T-helper 2 cell treated with Interferon-gamma antibody and Interleukin-4, amounts not matched to agents 5 μg/mL and 100 μg/mL, for 36 hours (primary cell): ENCODE measurements at regions not wholly inside any gene's neighbourhood (a gene's known extent, or its start where the extent isn't known, plus 50 kb on each side); places are given as distances from the start of the nearest gene placed in this dataset.
"Not testable (repeated sequence)": the region's sequence is repeated elsewhere in the genome, so short reads cannot be mapped to it uniquely, and the experiment has no call there.

ENCODE experiments used
- DNase-seq: peaks from one replicate; pipeline ENCODE4 v3.0.0; 2021; ENCODE audit warnings: low spot score
- H3K27ac Mint-ChIP-seq: one replicate; pipeline ENCODE4 v1.8.0; 2021; ENCODE audit warnings: mild to moderate bottlenecking, mixed read lengths
- H3K27me3 Mint-ChIP-seq: one replicate; pipeline ENCODE4 v1.8.0; 2021; ENCODE audit warnings: low read depth, mixed read lengths
- H3K36me3 Mint-ChIP-seq: one replicate; pipeline ENCODE4 v1.8.0; 2021; ENCODE audit warnings: low read depth, mixed read lengths
- H3K4me1 Mint-ChIP-seq: one replicate; pipeline ENCODE4 v1.8.0; 2021; ENCODE audit warnings: low read depth, mixed read lengths
- H3K4me3 Mint-ChIP-seq: one replicate; pipeline ENCODE4 v1.8.0; 2022; ENCODE audit warnings: mild to moderate bottlenecking, moderate library complexity, mixed read lengths
- H3K9me3 Mint-ChIP-seq: one replicate; pipeline ENCODE4 v1.8.0; 2021; ENCODE audit warnings: mixed read lengths

- Mint-ChIP-seq H3K4me1 (no peaks in the 10 kb centered on the region), H3K27me3 (no peaks in the 10 kb centered on the region), H3K9me3 (peaks cover 14% of the 10 kb centered on the region)
Observed at GRCh38 chr7:57638666-57639065, 188.7 kb downstream of the ZNF716 start.

GRCh38 chr7:57641521-57642067, 191.6 kb downstream of the ZNF716 start:
- no peaks in the 10 kb centered on the region for H3K27me3 Mint-ChIP-seq
- no peak for DNase-seq
- H3K4me1 Mint-ChIP-seq, result no peaks in the 10 kb centered on the region
- no peak overlapping the region for H3K27ac Mint-ChIP-seq
- no peak overlapping the region for H3K4me3 Mint-ChIP-seq
- no peaks in the 10 kb centered on the region for H3K36me3 Mint-ChIP-seq
- peaks cover 25% of the 10 kb centered on the region for H3K9me3 Mint-ChIP-seq

More at GRCh38 chr7:57638666-57639065, 188.7 kb downstream of the ZNF716 start:
- Mint-ChIP-seq H3K36me3 (no peaks in the 10 kb centered on the region), H3K4me3 (no peak overlapping the region), H3K27ac (no peak overlapping the region)
- DNase-seq, result no peak

- H3K4me1 Mint-ChIP-seq, result no peaks in the 10 kb centered on the region
- H3K27me3 Mint-ChIP-seq, result no peaks in the 10 kb centered on the region
- DNase-seq, result no peak
- H3K4me3 Mint-ChIP-seq, result no peak overlapping the region
- H3K36me3 Mint-ChIP-seq, result no peaks in the 10 kb centered on the region
- H3K27ac Mint-ChIP-seq, result no peak overlapping the region
- peaks cover 29% of the 10 kb centered on the region for H3K9me3 Mint-ChIP-seq
Observed at GRCh38 chr7:57642730-57643129, 192.8 kb downstream of the ZNF716 start.

GRCh38 chr7:57646219-57646900, 196.4 kb downstream of the ZNF716 start:
- no peak for DNase-seq
- peaks cover 7% of the 10 kb centered on the region for H3K36me3 Mint-ChIP-seq
- no peaks in the 10 kb centered on the region for H3K4me1 Mint-ChIP-seq
- peaks cover 52% of the 10 kb centered on the region for H3K9me3 Mint-ChIP-seq
- H3K27me3 Mint-ChIP-seq, result no peaks in the 10 kb centered on the region
- H3K4me3 Mint-ChIP-seq, result no peak overlapping the region
- no peak overlapping the region for H3K27ac Mint-ChIP-seq

- DNase-seq, result no peak
- peaks cover 7% of the 10 kb centered on the region for H3K36me3 Mint-ChIP-seq
- H3K27ac Mint-ChIP-seq, result no peak overlapping the region
- no peaks in the 10 kb centered on the region for H3K27me3 Mint-ChIP-seq
- H3K4me1 Mint-ChIP-seq, result no peaks in the 10 kb centered on the region
- peaks cover 52% of the 10 kb centered on the region for H3K9me3 Mint-ChIP-seq
- H3K4me3 Mint-ChIP-seq, result no peak overlapping the region
Observed at GRCh38 chr7:57646901-57647246, 196.9 kb downstream of the ZNF716 start.

- H3K27me3 Mint-ChIP-seq, H3K4me3 Mint-ChIP-seq, H3K4me1 Mint-ChIP-seq, H3K27ac Mint-ChIP-seq, DNase-seq, H3K36me3 Mint-ChIP-seq: not testable (repeated sequence)
- peaks cover 53% of the 10 kb centered on the region for H3K9me3 Mint-ChIP-seq
Observed at GRCh38 chr7:57650401-57650800, 200.4 kb downstream of the ZNF716 start.

- no peak for DNase-seq
- Mint-ChIP-seq H3K27ac (no peak overlapping the region), H3K4me3 (no peak overlapping the region), H3K36me3 (peaks cover 10% of the 10 kb centered on the region), H3K27me3 (no peaks in the 10 kb centered on the region), H3K9me3 (peaks cover 48% of the 10 kb centered on the region), H3K4me1 (no peaks in the 10 kb centered on the region)
Observed at GRCh38 chr7:57651006-57651405, 201.0 kb downstream of the ZNF716 start.

- DNase-seq, result not testable (repeated sequence)
Observed at GRCh38 chr7:57651611-57652010, 201.6 kb downstream of the ZNF716 start.

GRCh38 chr7:57653262-57653830, 203.4 kb downstream of the ZNF716 start:
- no peak for DNase-seq
- H3K4me3 Mint-ChIP-seq, result no peak overlapping the region
- no peak overlapping the region for H3K27ac Mint-ChIP-seq

More at GRCh38 chr7:57651611-57652010, 201.6 kb downstream of the ZNF716 start:
- not testable (repeated sequence) for H3K36me3 Mint-ChIP-seq, H3K4me3 Mint-ChIP-seq, H3K4me1 Mint-ChIP-seq, H3K27me3 Mint-ChIP-seq, H3K27ac Mint-ChIP-seq
- peaks cover 52% of the 10 kb centered on the region for H3K9me3 Mint-ChIP-seq

GRCh38 chr7:57655156-57655871, 205.3 kb downstream of the ZNF716 start:
- not testable (repeated sequence) for DNase-seq, H3K27ac Mint-ChIP-seq, H3K36me3 Mint-ChIP-seq, H3K27me3 Mint-ChIP-seq, H3K4me1 Mint-ChIP-seq, H3K4me3 Mint-ChIP-seq
- H3K9me3 Mint-ChIP-seq, result peaks cover 56% of the 10 kb centered on the region

More at GRCh38 chr7:57653262-57653830, 203.4 kb downstream of the ZNF716 start:
- Mint-ChIP-seq H3K9me3 (peaks cover 58% of the 10 kb centered on the region), H3K4me1 (no peaks in the 10 kb centered on the region), H3K36me3 (peaks cover 10% of the 10 kb centered on the region), H3K27me3 (no peaks in the 10 kb centered on the region)

- H3K9me3 Mint-ChIP-seq, result peaks cover 46% of the 10 kb centered on the region
- H3K27me3 Mint-ChIP-seq, H3K36me3 Mint-ChIP-seq, DNase-seq, H3K27ac Mint-ChIP-seq, H3K4me3 Mint-ChIP-seq, H3K4me1 Mint-ChIP-seq: not testable (repeated sequence)
Observed at GRCh38 chr7:57659226-57659625, 209.2 kb downstream of the ZNF716 start.

- peaks cover 35% of the 10 kb centered on the region for H3K9me3 Mint-ChIP-seq
- H3K27me3 Mint-ChIP-seq, H3K27ac Mint-ChIP-seq, H3K4me1 Mint-ChIP-seq, H3K36me3 Mint-ChIP-seq, DNase-seq, H3K4me3 Mint-ChIP-seq: not testable (repeated sequence)
Observed at GRCh38 chr7:57676928-57677327, 227.0 kb downstream of the ZNF716 start.

- no peak for DNase-seq
- Mint-ChIP-seq H3K4me3 (no peak overlapping the region), H3K36me3 (no peaks in the 10 kb centered on the region), H3K9me3 (peaks cover 29% of the 10 kb centered on the region), H3K27ac (no peak overlapping the region), H3K27me3 (no peaks in the 10 kb centered on the region), H3K4me1 (no peaks in the 10 kb centered on the region)
Observed at GRCh38 chr7:57685418-57685817, 235.4 kb downstream of the ZNF716 start.
